Fibroblast of lung (primary cell): ENCODE measurements at regions not wholly inside any gene's neighbourhood (a gene's known extent, or its start where the extent isn't known, plus 50 kb on each side); places are given as distances from the start of the nearest gene placed in this dataset.

ENCODE experiments used
- DNase-seq, 2 donors: peaks; one replicate each; pipeline versions ENCODE4 v3.0.0 to v3.0.0-alpha.2; 2010; ENCODE audit warnings: low read depth in 2 of 2
- H2AFZ ChIP-seq: 2 replicates; pipeline ENCODE4 v1.5.1; 2012; ENCODE audit warnings: low read length, control low read depth, inconsistent platforms
- H3K27ac ChIP-seq: 2 replicates; pipeline ENCODE4 v1.5.1; 2011; ENCODE audit warnings: low read length, control low read depth; ENCODE audit not compliant: insufficient read depth
- H3K27me3 ChIP-seq: 2 replicates; pipeline ENCODE4 v1.5.1; 2011; ENCODE audit warnings: mild to moderate bottlenecking, low read length; ENCODE audit not compliant: control insufficient read depth, insufficient read depth
- H3K36me3 ChIP-seq: 2 replicates; pipeline ENCODE4 v1.5.1; 2011; ENCODE audit warnings: low read length; ENCODE audit not compliant: control insufficient read depth, insufficient read depth
- H3K4me1 ChIP-seq: 2 replicates; pipeline ENCODE4 v1.5.1; 2011; ENCODE audit warnings: low read length; ENCODE audit not compliant: control insufficient read depth, insufficient read depth; ENCODE audit errors: extremely low read depth
- H3K4me2 ChIP-seq: 2 replicates; pipeline ENCODE4 v1.5.1; 2011; ENCODE audit warnings: low read length, control low read depth; ENCODE audit not compliant: insufficient read depth; ENCODE audit errors: extremely low read depth
- H3K4me3 ChIP-seq, 4 experiments: fragments of 200-600 bp in 1 of 4; sonication (generic) in 1 of 4; replicated peaks in 1 of 4; 2 replicates each; pipeline ENCODE4 v1.5.1; 2011 to 2016; ENCODE audit warnings: low read length in 4 of 4, low read depth in 3 of 4, mild to moderate bottlenecking in 3 of 4, control low read depth in 2 of 4, inconsistent platforms in 1 of 4, mixed read lengths in 1 of 4; ENCODE audit not compliant: insufficient read depth in 1 of 4; ENCODE audit errors: control extremely low read depth in 1 of 4
- H3K79me2 ChIP-seq: 2 replicates; pipeline ENCODE4 v1.5.1; 2012; ENCODE audit warnings: mild to moderate bottlenecking, low read length, inconsistent platforms; ENCODE audit not compliant: control insufficient read depth, insufficient read depth
- H3K9ac ChIP-seq: 2 replicates; pipeline ENCODE4 v1.5.1; 2011; ENCODE audit warnings: mild to moderate bottlenecking, low read length, control low read depth; ENCODE audit not compliant: insufficient read depth
- H3K9me3 ChIP-seq: 2 replicates; pipeline ENCODE4 v1.5.1; 2012; ENCODE audit warnings: low read depth, low read length; ENCODE audit not compliant: control insufficient read depth, insufficient read depth
- H4K20me1 ChIP-seq: 2 replicates; pipeline ENCODE4 v1.5.1; 2011; ENCODE audit warnings: low read length; ENCODE audit not compliant: control insufficient read depth, insufficient read depth; ENCODE audit errors: extremely low read depth
- CTCF ChIP-seq, 2 donors: IDR thresholded peaks in 1 of 2; conservative IDR thresholded peaks in 1 of 2; 1 replicate in 1 of 2; 2 replicates in 1 of 2; pipeline ENCODE4 v1.5.1; 2011 to 2012; ENCODE audit warnings: low read length in 2 of 2, control low read depth in 1 of 2, inconsistent platforms in 1 of 2, low read depth in 1 of 2, mild to moderate bottlenecking in 1 of 2
- EZH2 ChIP-seq: IDR thresholded peaks from 2 replicates; pipeline ENCODE4 v1.5.1; 2012; ENCODE audit warnings: low read length, control low read depth, mild to moderate bottlenecking; ENCODE audit errors: missing control alignments

GRCh38 chr4:163868445-163868844 is 374.0 kb downstream of the TMA16 start:
- no peak for DNase-seq
- TF ChIP-seq CTCF (conservative IDR thresholded peaks at IDR 0.05 in 1 of 2, IDR thresholded peaks at IDR 0.05 in 1 of 2; ENCODE audit: low read depth in 1 of 2, low read length in 2 of 2) = no peak
- no peak for TF ChIP-seq EZH2
- no peaks in the 10 kb centered on the region for H4K20me1 ChIP-seq
- no peaks in the 10 kb centered on the region for H3K79me2 ChIP-seq
- no peaks in the 10 kb centered on the region for H3K4me1 ChIP-seq
- H2AFZ ChIP-seq = no peak overlapping the region
- no peaks in the 10 kb centered on the region for H3K27me3 ChIP-seq
- no peak overlapping the region for H3K27ac ChIP-seq
- H3K9ac ChIP-seq = no peak overlapping the region
- no peaks in the 10 kb centered on the region for H3K9me3 ChIP-seq
- no peaks in the 10 kb centered on the region for H3K36me3 ChIP-seq
- no peak overlapping the region for H3K4me2 ChIP-seq
- H3K4me3 ChIP-seq = no peak overlapping the region

GRCh38 chr4:163871078-163871477 is 376.6 kb downstream of the TMA16 start:
- Histone ChIP-seq H3K4me2 (no peak overlapping the region), H3K9ac (no peak overlapping the region), H2AFZ (no peak overlapping the region), H3K27me3 (no peaks in the 10 kb centered on the region), H3K27ac (no peak overlapping the region), H3K79me2 (no peaks in the 10 kb centered on the region), H3K36me3 (no peaks in the 10 kb centered on the region), H4K20me1 (no peaks in the 10 kb centered on the region), H3K4me3 (no peak overlapping the region), H3K4me1 (no peaks in the 10 kb centered on the region), H3K9me3 (no peaks in the 10 kb centered on the region)
- DNase-seq = no peak
- TF ChIP-seq EZH2 = no peak
- no peak for TF ChIP-seq CTCF (conservative IDR thresholded peaks at IDR 0.05 in 1 of 2, IDR thresholded peaks at IDR 0.05 in 1 of 2; ENCODE audit: low read depth in 1 of 2, low read length in 2 of 2)

GRCh38 chr4:163875327-163875726 is 380.8 kb downstream of the TMA16 start:
- H3K27ac ChIP-seq = no peak overlapping the region
- H3K27me3 ChIP-seq = no peaks in the 10 kb centered on the region
- H3K4me1 ChIP-seq = no peaks in the 10 kb centered on the region
- H3K9ac ChIP-seq = no peak overlapping the region
- no peaks in the 10 kb centered on the region for H3K79me2 ChIP-seq
- H2AFZ ChIP-seq = no peak overlapping the region
- DNase-seq = no peak
- H4K20me1 ChIP-seq = no peaks in the 10 kb centered on the region
- H3K4me2 ChIP-seq = no peak overlapping the region
- H3K36me3 ChIP-seq = no peaks in the 10 kb centered on the region
- H3K9me3 ChIP-seq = no peaks in the 10 kb centered on the region
- TF ChIP-seq CTCF (conservative IDR thresholded peaks at IDR 0.05 in 1 of 2, IDR thresholded peaks at IDR 0.05 in 1 of 2; ENCODE audit: low read depth in 1 of 2, low read length in 2 of 2) (no peak), EZH2 (no peak)
- no peak overlapping the region for H3K4me3 ChIP-seq
